H1 (cell line): ENCODE measurements at regions not wholly inside any gene's neighbourhood (a gene's known extent, or its start where the extent isn't known, plus 50 kb on each side); places are given as distances from the start of the nearest gene placed in this dataset.

Experiments used
- CTCF ChIA-PET: fragments of 300-600 bp; sonication (Branson Sonifier 250); formaldehyde crosslinking; loops from one replicate; lab custom pipeline; 2021; ENCODE audit not compliant: partially characterized antibody; lab: Charles Lee
- POLR2A ChIA-PET: fragments of 300-600 bp; sonication (Branson Sonifier 250); formaldehyde crosslinking; loops from one replicate; lab custom pipeline; 2021; ENCODE audit warnings: inconsistent platforms; ENCODE audit not compliant: partially characterized antibody; lab: Charles Lee
- DNase-seq, 2 experiments: peaks; one replicate each; pipeline versions ENCODE4 v3.0.0 to v3.0.0-alpha.2; 2010 to 2022; ENCODE audit warnings: low spot score in 2 of 2, low read depth in 1 of 2, mixed read lengths in 1 of 2
- FAIRE-seq: peaks from 2 replicates; lab custom pipeline; 2011; peaks lifted over from hg19 to GRCh38; lab: Jason Lieb, UNC
- H2AFZ ChIP-seq: 2 replicates; pipeline ENCODE4 v1.8.1; 2012; ENCODE audit warnings: low read length, inconsistent platforms
- H2AK5ac ChIP-seq: 2 replicates; pipeline ENCODE4 v1.6.1; 2013; ENCODE audit warnings: low read depth, low read length
- H2BK120ac ChIP-seq: replicated peaks from 2 replicates; pipeline ENCODE3; 2013; ENCODE audit warnings: low read depth, low read length, inconsistent platforms
- H2BK12ac ChIP-seq: 2 replicates; pipeline ENCODE4 v1.6.1; 2013; ENCODE audit warnings: low read depth, low read length
- H2BK15ac ChIP-seq: 2 replicates; pipeline ENCODE4 v1.6.1; 2013; ENCODE audit warnings: low read length
- H2BK20ac ChIP-seq: 2 replicates; pipeline ENCODE4 v1.6.1; 2013; ENCODE audit warnings: low read length
- H2BK5ac ChIP-seq: 2 replicates; pipeline ENCODE4 v1.6.1; 2013; ENCODE audit warnings: low read depth, low read length
- H3K14ac ChIP-seq: 2 replicates; pipeline ENCODE4 v1.6.1; 2013; ENCODE audit warnings: inconsistent platforms; ENCODE audit not compliant: insufficient read length
- H3K18ac ChIP-seq: 2 replicates; pipeline ENCODE4 v1.6.1; 2013; ENCODE audit warnings: low read length; ENCODE audit errors: extremely low read depth
- H3K23ac ChIP-seq: 2 replicates; pipeline ENCODE4 v1.6.1; 2013; ENCODE audit warnings: inconsistent platforms; ENCODE audit not compliant: insufficient read length
- H3K23me2 ChIP-seq: 2 replicates; pipeline ENCODE4 v1.6.1; 2013; ENCODE audit warnings: low read depth, low read length
- H3K27ac ChIP-seq: 2 replicates; pipeline ENCODE4 v1.6.1; 2011; ENCODE audit warnings: low read depth, low read length, inconsistent platforms
- H3K27me3 ChIP-seq, 4 experiments: replicated peaks in 1 of 4; 1 replicate in 1 of 4; 2 replicates in 3 of 4; pipeline versions ENCODE4 v1.6.1 to v1.8.1; 2011 to 2013; ENCODE audit warnings: low read length in 3 of 4, mild to moderate bottlenecking in 3 of 4, inconsistent platforms in 2 of 4, mixed read lengths in 2 of 4, moderate library complexity in 1 of 4; ENCODE audit not compliant: control insufficient read depth in 3 of 4, insufficient read depth in 3 of 4; ENCODE audit errors: extremely low read depth in 1 of 4
- H3K36me3 ChIP-seq, 4 experiments: 2 replicates each; pipeline versions ENCODE4 v1.6.1 to v1.8.1; 2011 to 2013; ENCODE audit warnings: mild to moderate bottlenecking in 4 of 4, low read length in 3 of 4, moderate library complexity in 2 of 4, control low read depth in 1 of 4, inconsistent platforms in 1 of 4; ENCODE audit not compliant: insufficient read depth in 4 of 4, control insufficient read depth in 2 of 4
- H3K4ac ChIP-seq: replicated peaks from 2 replicates; pipeline ENCODE3; 2013; ENCODE audit warnings: low read length, low read depth, mixed read lengths, inconsistent platforms; ENCODE audit not compliant: insufficient read length
- H3K4me1 ChIP-seq, 4 experiments: replicated peaks in 1 of 4; 1 replicate in 1 of 4; 2 replicates in 3 of 4; pipeline versions ENCODE4 v1.6.1 to v1.8.1; 2011 to 2013; ENCODE audit warnings: low read length in 3 of 4, inconsistent platforms in 2 of 4, mixed read lengths in 1 of 4; ENCODE audit not compliant: insufficient read depth in 4 of 4, control insufficient read depth in 3 of 4
- H3K4me2 ChIP-seq, 2 experiments: 2 replicates each; pipeline versions ENCODE4 v1.6.1 to v1.8.1; 2011 to 2013; ENCODE audit warnings: low read depth in 2 of 2, low read length in 2 of 2, control low read depth in 1 of 2, inconsistent platforms in 1 of 2, mild to moderate bottlenecking in 1 of 2; ENCODE audit not compliant: insufficient read depth in 1 of 2
- H3K4me3 ChIP-seq, 4 experiments: fragments of 200-600, 300-600 bp in 1 of 4; sonication (generic), shearing (Covaris generic), sonication (Bioruptor Twin) in 1 of 4; 2 replicates each; pipeline versions ENCODE4 v1.5.1 to v1.8.1; 2011 to 2016; ENCODE audit warnings: low read length in 4 of 4, low read depth in 3 of 4, control low read depth in 2 of 4, inconsistent platforms in 2 of 4, mild to moderate bottlenecking in 2 of 4, mixed read lengths in 1 of 4, moderate library complexity in 1 of 4; ENCODE audit not compliant: insufficient read depth in 2 of 4; ENCODE audit errors: extremely low read depth in 1 of 4
- H3K56ac ChIP-seq: replicated peaks from 2 replicates; pipeline ENCODE3; 2013; ENCODE audit warnings: low read depth, mild to moderate bottlenecking, mixed read lengths, low read length, inconsistent platforms; ENCODE audit not compliant: insufficient read length
- H3K79me1 ChIP-seq: 2 replicates; pipeline ENCODE4 v1.6.1; 2013; ENCODE audit warnings: low read depth, low read length, control low read depth
- H3K79me2 ChIP-seq, 2 experiments: 2 replicates each; pipeline versions ENCODE4 v1.6.1 to v1.8.1; 2012 to 2013; ENCODE audit warnings: low read length in 2 of 2, mild to moderate bottlenecking in 2 of 2, inconsistent platforms in 1 of 2; ENCODE audit not compliant: insufficient read depth in 2 of 2, control insufficient read depth in 1 of 2
- H3K9ac ChIP-seq, 4 experiments: replicated peaks in 1 of 4; 1 replicate in 1 of 4; 2 replicates in 3 of 4; pipeline versions ENCODE4 v1.6.1 to v1.8.1; 2011 to 2013; ENCODE audit warnings: low read depth in 3 of 4, low read length in 3 of 4, control low read depth in 2 of 4, mild to moderate bottlenecking in 2 of 4, moderate library complexity in 2 of 4, inconsistent platforms in 1 of 4; ENCODE audit errors: extremely low read depth in 1 of 4
- H3K9me3 ChIP-seq, 2 experiments: 2 replicates each; pipeline versions ENCODE4 v1.6.1 to v1.8.1; 2012 to 2013; ENCODE audit warnings: mild to moderate bottlenecking in 2 of 2, moderate library complexity in 2 of 2, control low read depth in 1 of 2, inconsistent platforms in 1 of 2, low read depth in 1 of 2, low read length in 1 of 2, mixed read lengths in 1 of 2; ENCODE audit not compliant: insufficient read depth in 2 of 2
- H4K20me1 ChIP-seq, 2 experiments: replicated peaks in 1 of 2; 2 replicates each; pipeline versions ENCODE3 to v1.8.1; 2011 to 2013; ENCODE audit warnings: inconsistent platforms in 2 of 2, low read length in 2 of 2, mild to moderate bottlenecking in 1 of 2; ENCODE audit not compliant: insufficient read depth in 2 of 2, control insufficient read depth in 1 of 2
- H4K5ac ChIP-seq: 2 replicates; pipeline ENCODE4 v1.6.1; 2013; ENCODE audit warnings: low read length, low read depth, mixed read lengths, inconsistent platforms; ENCODE audit not compliant: insufficient read length
- H4K8ac ChIP-seq: 2 replicates; pipeline ENCODE4 v1.8.0; 2013; ENCODE audit warnings: mild to moderate bottlenecking, moderate library complexity, low read length, inconsistent platforms; ENCODE audit not compliant: insufficient read depth; ENCODE audit errors: extremely low read depth
- H4K91ac ChIP-seq: replicated peaks from 2 replicates; pipeline ENCODE3; 2013; ENCODE audit warnings: low read length, mixed read lengths, inconsistent platforms; ENCODE audit not compliant: insufficient read length
- HDAC2 ChIP-seq, 2 experiments: fragments of 300-600 bp in 1 of 2; sonication (generic) in 1 of 2; IDR thresholded peaks; 2 replicates each; pipeline ENCODE4 v1.6.1; 2011 to 2012; ENCODE audit warnings: low read depth in 2 of 2, low read length in 2 of 2, mild to moderate bottlenecking in 2 of 2, moderate library complexity in 2 of 2, borderline replicate concordance in 1 of 2, inconsistent platforms in 1 of 2
- POLR2A ChIP-seq, 2 experiments: IDR thresholded peaks; 1 replicate in 1 of 2; 2 replicates in 1 of 2; pipeline ENCODE4 v1.6.1; 2011; ENCODE audit warnings: low read depth in 2 of 2, low read length in 2 of 2, mild to moderate bottlenecking in 2 of 2; ENCODE audit errors: control extremely low read depth in 1 of 2
- WGBS, 2 experiments: shearing (Covaris generic) in 1 of 2; methylation state at CpG; one replicate each; pipeline versions ENCODE4 v1.1.6 to v1.1.7; 2013 to 2015; ENCODE audit warnings: low lambda C conversion rate in 2 of 2, mixed read lengths in 2 of 2, inconsistent platforms in 1 of 2, low coverage in 1 of 2, missing lambda C conversion rate in 1 of 2; ENCODE audit not compliant: insufficient replicate concordance in 2 of 2, insufficient coverage in 1 of 2, insufficient read length in 1 of 2; ENCODE audit errors: extremely low coverage in 1 of 2, missing lambda C conversion rate in 1 of 2; 5-methylcytosine and 5-hydroxymethylcytosine counted together

DNA sequence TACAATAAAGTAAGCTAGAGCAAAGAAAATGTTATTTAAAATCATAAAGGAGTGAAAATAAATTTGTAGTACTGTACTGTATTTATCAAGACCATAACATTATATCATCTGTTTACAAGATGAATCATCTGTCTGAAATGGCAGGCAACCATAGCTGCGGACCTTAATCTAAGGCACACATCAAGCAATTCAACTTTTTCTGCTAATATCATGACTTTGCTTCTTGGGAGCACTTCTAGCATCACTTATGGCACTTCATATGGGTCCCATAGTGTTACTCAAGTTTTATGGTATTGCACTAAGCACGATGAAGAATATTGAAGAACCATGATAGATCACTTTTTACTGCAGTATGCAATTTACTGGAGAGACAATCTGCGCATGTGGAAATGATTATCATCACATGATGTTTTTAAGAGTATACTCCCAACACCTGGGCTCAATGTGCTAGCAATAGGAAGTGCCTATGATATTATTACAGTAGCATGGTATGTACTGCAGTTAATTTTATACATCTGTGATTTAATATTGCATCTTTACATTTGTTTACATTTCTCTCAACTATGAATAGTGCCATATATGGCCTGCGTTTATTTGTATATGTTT lies 137.7 kb upstream of the NECTIN3 start:
- Histone ChIP-seq H3K18ac (no peak overlapping the region), H3K79me1 (no peaks in the 10 kb centered on the region), H2BK12ac (no peak overlapping the region), H4K8ac (no peak overlapping the region), H3K36me3 (peaks cover 0 to 2% (median 0%) of the 10 kb centered on the region in 4 experiments; a peak in 2 of 8 replicates), H2BK15ac (no peak overlapping the region), H3K23me2 (no peaks in the 10 kb centered on the region), H3K14ac (no peak overlapping the region), H3K56ac (no peak overlapping the region), H2AK5ac (no peak overlapping the region), H4K20me1 (peaks cover 0 to 7% of the 10 kb centered on the region in 2 experiments), H4K5ac (no peak overlapping the region), H2BK120ac (no peak overlapping the region), H3K9me3 (no peaks in the 10 kb centered on the region), H3K4me1 (no peaks in the 10 kb centered on the region), H2BK5ac (no peak overlapping the region), H2BK20ac (no peak overlapping the region), H3K4me2 (no peak overlapping the region), H3K23ac (no peak overlapping the region), H4K91ac (no peak overlapping the region), H2AFZ (no peak overlapping the region), H3K79me2 (peaks cover 0 to 100% of the 10 kb centered on the region in 2 experiments; a peak in 2 of 4 replicates), H3K9ac (no peak overlapping the region), H3K27me3 (no peaks in the 10 kb centered on the region), H3K4me3 (no peak overlapping the region), H3K4ac (no peak overlapping the region), H3K27ac (no peak overlapping the region)
- CTCF ChIA-PET = interaction anchor here (0.6 kb wide), 1 partner anchor 10 kb away, joined by 3 read pairs; no protein-coding TSS in a partner anchor
- no peak for FAIRE-seq
- TF ChIP-seq POLR2A (IDR thresholded peaks at IDR 0.05; ENCODE audit: control extremely low read depth in 1 of 2, low read depth in 2 of 2, low read length in 2 of 2) (0 out of 3 replicates have a peak, but pooled peaks of 1 of the 2 experiments have one; percentile 22), HDAC2 (IDR thresholded peaks at IDR 0.05; ENCODE audit: borderline replicate concordance in 1 of 2, low read depth in 2 of 2, low read length in 2 of 2) (no peak)
- POLR2A ChIA-PET = interaction anchor here (1.0 kb wide), 1 partner anchor 8 kb away, joined by 4 read pairs; no protein-coding TSS in a partner anchor
- 94% methylated on average over 4 of the region's 4 CpGs; no CpG with 5 or more reads in 1 of the 2 experiments for WGBS, 2 experiments
- DNase-seq = no peak
